OCI-LY1 (cell line): ENCODE measurements at regions not wholly inside any gene's neighbourhood (a gene's known extent, or its start where the extent isn't known, plus 50 kb on each side); places are given as distances from the start of the nearest gene placed in this dataset.

Source experiments
- H2AFZ ChIP-seq: fragments of 200-600 bp; sonication (generic), shearing (Covaris generic); 2 replicates; pipeline ENCODE4 v1.6.0; 2014; ENCODE audit warnings: antibody characterized with exemption, mild to moderate bottlenecking, low read length
- H3F3A ChIP-seq: fragments of 200-600 bp; sonication (generic), shearing (Covaris generic); 2 replicates; pipeline ENCODE4 v1.6.0; 2014; ENCODE audit warnings: mild to moderate bottlenecking, antibody characterized with exemption, low read length, moderate library complexity; ENCODE audit not compliant: insufficient read depth
- H3K27ac ChIP-seq: fragments of 200-600 bp; sonication (generic); 2 replicates; pipeline ENCODE4 v1.5.1; 2014; ENCODE audit warnings: low read length, mixed run types, mild to moderate bottlenecking, low read depth; ENCODE audit not compliant: poor library complexity, severe bottlenecking
- H3K27me3 ChIP-seq: fragments of 200-600 bp; sonication (generic); 2 replicates; pipeline ENCODE4 v1.6.0; 2014; ENCODE audit warnings: antibody characterized with exemption, mild to moderate bottlenecking, low read length, moderate library complexity; ENCODE audit not compliant: insufficient read depth
- H3K36me3 ChIP-seq: fragments of 200-600 bp; sonication (generic); 2 replicates; pipeline ENCODE4 v1.6.1; 2014; ENCODE audit warnings: mild to moderate bottlenecking, antibody characterized with exemption, low read length, moderate library complexity, mixed read lengths; ENCODE audit not compliant: insufficient read depth
- H3K4me1 ChIP-seq: fragments of 200-600 bp; sonication (generic); 2 replicates; pipeline ENCODE4 v1.5.1; 2014; ENCODE audit warnings: mild to moderate bottlenecking, low read length, moderate library complexity; ENCODE audit not compliant: insufficient read depth, severe bottlenecking
- H3K4me2 ChIP-seq: fragments of 200-600 bp; sonication (generic), shearing (Covaris generic); 2 replicates; pipeline ENCODE4 v1.6.1; 2014; ENCODE audit warnings: low read length
- H3K4me3 ChIP-seq: fragments of 200-600 bp; sonication (generic); 2 replicates; pipeline ENCODE4 v1.5.1; 2014; ENCODE audit warnings: low read length, low read depth, mild to moderate bottlenecking, mixed read lengths; ENCODE audit not compliant: poor library complexity, severe bottlenecking
- H3K79me2 ChIP-seq: fragments of 200-600 bp; shearing (Covaris generic); 2 replicates; pipeline ENCODE4 v1.6.1; 2016; ENCODE audit warnings: mixed run types, low read length, mixed read lengths; ENCODE audit not compliant: insufficient read depth
- H3K9ac ChIP-seq: fragments of 200-600 bp; sonication (generic), shearing (Covaris generic); 2 replicates; pipeline ENCODE4 v1.6.1; 2014; ENCODE audit warnings: mild to moderate bottlenecking, low read length, mixed read lengths
- H3K9me2 ChIP-seq: fragments of 200-600 bp; sonication (generic), shearing (Covaris generic); 2 replicates; pipeline ENCODE4 v1.6.1; 2014; ENCODE audit warnings: low read depth, mild to moderate bottlenecking, low read length, mixed read lengths
- H3K9me3 ChIP-seq: fragments of 200-600 bp; shearing (Covaris generic); 2 replicates; pipeline ENCODE4 v1.6.1; 2014; ENCODE audit warnings: low read length, mixed read lengths
- H4K20me1 ChIP-seq: fragments of 200-600 bp; sonication (generic), shearing (Covaris generic); 2 replicates; pipeline ENCODE4 v1.6.0; 2016; ENCODE audit warnings: mild to moderate bottlenecking, low read length; ENCODE audit not compliant: insufficient read depth
- CTCF ChIP-seq: fragments of 200-600 bp; sonication (generic), shearing (Covaris generic); IDR thresholded peaks from 2 replicates; pipeline ENCODE4 v1.5.1; 2017; ENCODE audit warnings: mild to moderate bottlenecking, antibody characterized with exemption, low read length, moderate library complexity, mixed read lengths
- EZH2 ChIP-seq: fragments of 200-600 bp; sonication (generic), shearing (Covaris generic); IDR thresholded peaks from 2 replicates; pipeline ENCODE4 v1.8.0; 2017; ENCODE audit warnings: borderline replicate concordance, mixed run types, mild to moderate bottlenecking, antibody characterized with exemption, low read length, moderate library complexity, mixed read lengths

- Histone ChIP-seq H3K27me3 (no peaks in the 10 kb centered on the region), H3K4me3 (no peak overlapping the region), H2AFZ (no peak overlapping the region), H4K20me1 (no peaks in the 10 kb centered on the region), H3K27ac (no peak overlapping the region), H3K4me1 (peaks cover 25% of the 10 kb centered on the region), H3K9me2 (no peaks in the 10 kb centered on the region), H3K9ac (no peak overlapping the region), H3K4me2 (no peak overlapping the region), H3K79me2 (no peaks in the 10 kb centered on the region), H3K9me3 (peaks cover 5% of the 10 kb centered on the region), H3F3A (no peaks in the 10 kb centered on the region), H3K36me3 (no peaks in the 10 kb centered on the region)
- TF ChIP-seq CTCF (no peak), EZH2 (no peak)
Observed at GRCh38 chr12:47297993-47298392, 218.2 kb upstream of the AMIGO2 start.

- H3F3A ChIP-seq = no peaks in the 10 kb centered on the region
- no peak overlapping the region for H3K4me3 ChIP-seq
- no peak overlapping the region for H2AFZ ChIP-seq
- no peak overlapping the region for H3K4me2 ChIP-seq
- no peaks in the 10 kb centered on the region for H3K36me3 ChIP-seq
- peaks cover 13% of the 10 kb centered on the region for H3K4me1 ChIP-seq
- H3K27me3 ChIP-seq = no peaks in the 10 kb centered on the region
- H3K27ac ChIP-seq = no peak overlapping the region
- H3K79me2 ChIP-seq = no peaks in the 10 kb centered on the region
- no peaks in the 10 kb centered on the region for H3K9me2 ChIP-seq
- peaks cover 5% of the 10 kb centered on the region for H3K9me3 ChIP-seq
- no peaks in the 10 kb centered on the region for H4K20me1 ChIP-seq
- TF ChIP-seq CTCF (no peak), EZH2 (no peak)
- no peak overlapping the region for H3K9ac ChIP-seq
Observed at GRCh38 chr12:47296828-47297227, 217.1 kb upstream of the AMIGO2 start.

GRCh38 chr12:47293406-47293805, 213.6 kb upstream of the AMIGO2 start:
- no peaks in the 10 kb centered on the region for H3K9me2 ChIP-seq
- TF ChIP-seq EZH2 (no peak), CTCF (no peak)
- no peak overlapping the region for H3K4me3 ChIP-seq
- no peaks in the 10 kb centered on the region for H3F3A ChIP-seq
- no peaks in the 10 kb centered on the region for H3K79me2 ChIP-seq
- no peaks in the 10 kb centered on the region for H3K27me3 ChIP-seq
- no peak overlapping the region for H3K9ac ChIP-seq
- no peak overlapping the region for H3K4me2 ChIP-seq
- no peak overlapping the region for H2AFZ ChIP-seq
- H3K36me3 ChIP-seq = no peaks in the 10 kb centered on the region
- no peak overlapping the region for H3K27ac ChIP-seq
- no peaks in the 10 kb centered on the region for H3K4me1 ChIP-seq
- no peaks in the 10 kb centered on the region for H4K20me1 ChIP-seq
- H3K9me3 ChIP-seq = peaks cover 5% of the 10 kb centered on the region
